Activated CD8-positive, alpha-beta memory T cell treated with anti-CD3 and anti-CD28 coated beads for 48 hours (primary cell): ENCODE measurements at regions not wholly inside any gene's neighbourhood (a gene's known extent, or its start where the extent isn't known, plus 50 kb on each side); places are given as distances from the start of the nearest gene placed in this dataset.
A peak's percentile ranks its signal among the peaks of the same experiment; 100 is the strongest.
"Not testable (repeated sequence)": the region's sequence is repeated elsewhere in the genome, so short reads cannot be mapped to it uniquely, and the experiment has no call there.

Experiments used
- DNase-seq, 3 experiments: peaks; one replicate each; pipeline ENCODE4 v3.0.0-alpha.2; 2020; ENCODE audit warnings: low read depth in 2 of 3, low spot score in 2 of 3

GRCh38 chr18:51248685-51249084 is 51.2 kb upstream of the MEX3C start:
- DNase-seq, result no peak

- DNase-seq, result no peak
Measured at GRCh38 chr18:51250006-51250405, 52.5 kb upstream of the MEX3C start.

- DNase-seq, result no peak
Measured at GRCh38 chr18:51250458-51251024, 53.1 kb upstream of the MEX3C start.

GRCh38 chr18:51251625-51252024 is 54.1 kb upstream of the MEX3C start:
- no peak for DNase-seq

- DNase-seq, result no peak
Measured at GRCh38 chr18:51253476-51253875, 56.0 kb upstream of the MEX3C start.

- DNase-seq, result no peak
Measured at GRCh38 chr18:51255693-51256092, 58.2 kb upstream of the MEX3C start.

- DNase-seq, result no peak
Measured at GRCh38 chr18:51257150-51257549, 59.7 kb upstream of the MEX3C start.

GRCh38 chr18:51260118-51260517 is 62.6 kb upstream of the MEX3C start:
- DNase-seq, result no peak

GRCh38 chr18:51266077-51266476 is 68.6 kb upstream of the MEX3C start:
- not testable (repeated sequence) for DNase-seq

- DNase-seq, result no peak
Measured at GRCh38 chr18:51266773-51267172, 69.3 kb upstream of the MEX3C start.

- DNase-seq, result no peak
Measured at GRCh38 chr18:51273437-51273836, 76.0 kb upstream of the MEX3C start.

GRCh38 chr18:51275712-51276476 is 78.4 kb upstream of the MEX3C start:
- no peak for DNase-seq

- peak in 2 of 3 experiments; percentile 7 to 37 for DNase-seq
Measured at GRCh38 chr18:51278045-51278649, 80.7 kb upstream of the MEX3C start.

GRCh38 chr18:51279367-51279984 is 82.0 kb upstream of the MEX3C start:
- no peak for DNase-seq

GRCh38 chr18:51287818-51288508 is 90.5 kb upstream of the MEX3C start:
- DNase-seq, result no peak

GRCh38 chr18:51288582-51288981 is 91.1 kb upstream of the MEX3C start:
- DNase-seq, result no peak

GRCh38 chr18:51290860-51291259 is 93.4 kb upstream of the MEX3C start:
- DNase-seq, result no peak

- DNase-seq, result no peak
Measured at GRCh38 chr18:51300912-51301311, 103.4 kb upstream of the MEX3C start.

GRCh38 chr18:51301376-51301775 is 103.9 kb upstream of the MEX3C start:
- no peak for DNase-seq

GRCh38 chr18:51316677-51317076 is 119.2 kb upstream of the MEX3C start:
- DNase-seq, result no peak

- no peak for DNase-seq
Measured at GRCh38 chr18:51321696-51322095, 124.2 kb upstream of the MEX3C start.
